Vagina (tissue), 2 donors: ENCODE measurements at regions not wholly inside any gene's neighbourhood (a gene's known extent, or its start where the extent isn't known, plus 50 kb on each side); places are given as distances from the start of the nearest gene placed in this dataset.

Source experiments
- CTCF ChIP-seq, 3 experiments: fragments of 450-650 bp in 2 of 3; fragments of 200-600 bp in 1 of 3; sonication (generic) in 1 of 3; IDR thresholded peaks; one replicate each; pipeline ENCODE4 v1.5.1; 2017 to 2019; ENCODE audit warnings: antibody characterized with exemption in 3 of 3, mild to moderate bottlenecking in 2 of 3, moderate library complexity in 2 of 3
- POLR2A ChIP-seq, 2 donors: fragments of 450-650 bp; IDR thresholded peaks; one replicate each; pipeline ENCODE4 v1.6.1; 2017; ENCODE audit warnings: antibody characterized with exemption in 2 of 2, mild to moderate bottlenecking in 2 of 2, moderate library complexity in 2 of 2

- TF ChIP-seq CTCF (IDR thresholded peaks at IDR 0.05) (no peak), POLR2A (IDR thresholded peaks at IDR 0.05) (no peak)
Measured at GRCh38 chr11:92480499-92480898, 255.9 kb downstream of the FAT3 start.
